Parathyroid adenoma (tissue), 2 donors: ENCODE measurements at regions not wholly inside any gene's neighbourhood (a gene's known extent, or its start where the extent isn't known, plus 50 kb on each side); places are given as distances from the start of the nearest gene placed in this dataset.

Experiments used
- H2AFZ ChIP-seq: fragments of 300-600 bp; sonication (generic); one replicate; pipeline ENCODE4 v1.7.0; 2017; ENCODE audit warnings: antibody characterized with exemption, mild to moderate bottlenecking
- H3K27ac ChIP-seq: fragments of 300-600 bp; sonication (generic); one replicate; pipeline ENCODE4 v1.7.0; 2017
- H3K27me3 ChIP-seq: fragments of 300-600 bp; sonication (generic); one replicate; pipeline ENCODE4 v1.7.0; 2017; ENCODE audit warnings: low read length; ENCODE audit not compliant: control insufficient read depth, insufficient read depth
- H3K36me3 ChIP-seq: fragments of 300-600 bp; sonication (generic); one replicate; pipeline ENCODE4 v1.7.0; 2017; ENCODE audit warnings: low read length; ENCODE audit not compliant: control insufficient read depth, insufficient read depth
- H3K4me1 ChIP-seq: fragments of 300-600 bp; sonication (generic); one replicate; pipeline ENCODE4 v1.7.0; 2017; ENCODE audit warnings: control low read depth
- H3K4me2 ChIP-seq: fragments of 300-600 bp; sonication (generic); one replicate; pipeline ENCODE4 v1.7.0; 2017; ENCODE audit warnings: low read length
- H3K4me3 ChIP-seq: fragments of 300-600 bp; sonication (generic); one replicate; pipeline ENCODE4 v1.7.0; 2017; ENCODE audit warnings: low read depth, low read length
- H3K79me2 ChIP-seq: fragments of 300-600 bp; sonication (generic); one replicate; pipeline ENCODE4 v1.7.0; 2017; ENCODE audit warnings: control low read depth
- H3K9ac ChIP-seq: fragments of 300-600 bp; sonication (generic); one replicate; pipeline ENCODE4 v1.7.0; 2017; ENCODE audit warnings: mild to moderate bottlenecking
- H3K9me3 ChIP-seq: fragments of 300-600 bp; sonication (generic); one replicate; pipeline ENCODE4 v1.7.0; 2017; ENCODE audit warnings: low read length; ENCODE audit not compliant: control insufficient read depth
- TF ChIP-seq, protein P1 (sequence below): fragments of 300-600 bp; sonication (generic); IDR thresholded peaks from one replicate; pipeline ENCODE4 v1.7.0; 2017; ENCODE audit warnings: antibody characterized with exemption, mild to moderate bottlenecking
- donor health status: primary hyperparathyroidism.

DNA sequence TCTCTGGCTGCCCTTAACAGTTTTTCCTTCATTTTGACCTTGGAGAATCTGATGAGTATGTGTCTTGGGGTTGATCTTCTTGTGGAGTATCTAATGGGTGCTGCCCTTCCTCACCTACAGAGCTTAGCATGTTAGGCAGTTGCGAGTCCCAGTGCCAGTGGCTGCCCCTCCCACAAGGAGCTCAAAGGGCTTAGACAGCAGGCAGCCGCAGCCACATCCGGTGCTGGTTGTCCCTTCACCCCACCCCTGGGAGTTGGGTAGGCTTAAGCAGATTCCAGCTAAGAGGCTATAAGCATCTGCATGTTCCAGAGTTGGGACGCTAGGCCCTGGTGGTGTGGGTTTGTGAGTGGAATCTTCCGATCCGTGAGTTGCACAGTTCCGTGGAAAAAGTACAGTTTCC is 322.1 kb upstream of the ARX start:
- Histone ChIP-seq H3K27me3 (no peaks in the 10 kb centered on the region), H3K36me3 (no peaks in the 10 kb centered on the region), H3K9me3 (no peaks in the 10 kb centered on the region), H3K79me2 (no peaks in the 10 kb centered on the region), H2AFZ (no peak overlapping the region), H3K9ac (no peak overlapping the region), H3K27ac (no peak overlapping the region), H3K4me1 (no peaks in the 10 kb centered on the region), H3K4me2 (no peak overlapping the region), H3K4me3 (no peak overlapping the region)
- TF ChIP-seq, protein P1, sequence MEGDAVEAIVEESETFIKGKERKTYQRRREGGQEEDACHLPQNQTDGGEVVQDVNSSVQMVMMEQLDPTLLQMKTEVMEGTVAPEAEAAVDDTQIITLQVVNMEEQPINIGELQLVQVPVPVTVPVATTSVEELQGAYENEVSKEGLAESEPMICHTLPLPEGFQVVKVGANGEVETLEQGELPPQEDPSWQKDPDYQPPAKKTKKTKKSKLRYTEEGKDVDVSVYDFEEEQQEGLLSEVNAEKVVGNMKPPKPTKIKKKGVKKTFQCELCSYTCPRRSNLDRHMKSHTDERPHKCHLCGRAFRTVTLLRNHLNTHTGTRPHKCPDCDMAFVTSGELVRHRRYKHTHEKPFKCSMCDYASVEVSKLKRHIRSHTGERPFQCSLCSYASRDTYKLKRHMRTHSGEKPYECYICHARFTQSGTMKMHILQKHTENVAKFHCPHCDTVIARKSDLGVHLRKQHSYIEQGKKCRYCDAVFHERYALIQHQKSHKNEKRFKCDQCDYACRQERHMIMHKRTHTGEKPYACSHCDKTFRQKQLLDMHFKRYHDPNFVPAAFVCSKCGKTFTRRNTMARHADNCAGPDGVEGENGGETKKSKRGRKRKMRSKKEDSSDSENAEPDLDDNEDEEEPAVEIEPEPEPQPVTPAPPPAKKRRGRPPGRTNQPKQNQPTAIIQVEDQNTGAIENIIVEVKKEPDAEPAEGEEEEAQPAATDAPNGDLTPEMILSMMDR = no peak

DNA sequence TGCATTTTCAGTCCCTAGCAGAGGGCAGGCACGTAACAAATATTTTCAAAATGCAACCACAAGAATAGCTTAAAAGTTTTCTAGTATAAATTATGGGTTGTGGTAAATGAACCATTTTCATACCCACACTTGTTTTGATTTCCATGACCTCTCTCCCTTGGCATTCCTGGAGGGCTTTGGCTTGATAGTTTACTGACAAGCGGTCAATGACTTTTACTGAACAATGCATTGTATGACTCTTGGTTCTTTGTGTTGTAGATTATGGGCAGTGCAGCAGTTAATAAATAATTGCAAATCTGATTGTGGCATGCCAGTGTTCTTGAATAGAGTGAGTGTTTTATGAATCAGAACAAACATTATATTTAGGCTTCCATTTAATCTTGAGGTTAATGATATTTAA is 285.2 kb upstream of the ARX start:
- H3K27me3 ChIP-seq = no peaks in the 10 kb centered on the region
- no peak overlapping the region for H3K4me3 ChIP-seq
- H2AFZ ChIP-seq = no peak overlapping the region
- no peak overlapping the region for H3K27ac ChIP-seq
- TF ChIP-seq, protein P1 = no peak
- H3K36me3 ChIP-seq = no peaks in the 10 kb centered on the region
- no peak overlapping the region for H3K4me2 ChIP-seq
- H3K79me2 ChIP-seq = no peaks in the 10 kb centered on the region
- H3K4me1 ChIP-seq = no peaks in the 10 kb centered on the region
- H3K9me3 ChIP-seq = no peaks in the 10 kb centered on the region
- H3K9ac ChIP-seq = no peak overlapping the region

DNA sequence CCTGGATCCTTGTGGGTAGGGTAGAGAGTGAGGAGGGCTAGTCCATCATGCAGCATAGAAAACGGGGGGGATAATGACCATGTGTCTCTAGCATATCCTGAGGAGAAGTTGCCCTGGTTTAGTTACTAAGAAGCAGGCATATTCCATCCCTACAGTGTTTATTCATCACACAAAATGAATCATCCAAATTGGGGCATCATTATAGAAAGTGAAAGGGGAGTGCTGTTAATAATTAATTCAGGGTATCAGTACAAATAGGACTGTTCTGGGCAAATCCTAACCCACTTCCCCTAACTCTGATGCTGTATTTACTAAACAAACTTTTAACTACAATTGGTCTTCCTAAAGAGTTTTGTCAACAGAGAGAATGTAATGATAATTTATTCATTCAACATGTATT is 281.1 kb upstream of the ARX start:
- H3K36me3 ChIP-seq = no peaks in the 10 kb centered on the region
- H3K27me3 ChIP-seq = no peaks in the 10 kb centered on the region
- no peak overlapping the region for H3K4me3 ChIP-seq
- no peaks in the 10 kb centered on the region for H3K9me3 ChIP-seq
- H3K4me1 ChIP-seq = no peaks in the 10 kb centered on the region
- no peak overlapping the region for H3K4me2 ChIP-seq
- no peak overlapping the region for H3K9ac ChIP-seq
- TF ChIP-seq, protein P1 = no peak
- H2AFZ ChIP-seq = no peak overlapping the region
- H3K27ac ChIP-seq = no peak overlapping the region
- H3K79me2 ChIP-seq = no peaks in the 10 kb centered on the region

DNA sequence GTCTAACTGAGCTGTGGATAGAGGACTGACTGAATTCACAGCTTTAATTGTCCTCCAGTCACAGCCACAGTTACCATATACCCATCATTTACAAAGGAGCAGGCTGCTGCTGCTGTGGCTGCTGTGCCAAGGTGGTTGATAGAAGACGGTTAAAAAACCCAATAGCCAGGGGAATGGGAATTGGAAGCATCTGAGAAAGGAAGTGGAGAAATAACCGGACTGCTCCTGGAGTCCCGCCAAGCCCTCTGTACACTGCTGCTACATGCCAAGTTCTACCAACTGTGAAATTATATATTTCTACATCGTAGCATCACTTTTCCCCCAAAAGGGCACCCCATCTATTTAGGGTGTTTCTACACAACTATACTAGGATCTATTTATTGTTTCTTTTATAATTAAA is 279.7 kb upstream of the ARX start:
- no peaks in the 10 kb centered on the region for H3K27me3 ChIP-seq
- no peak overlapping the region for H3K27ac ChIP-seq
- no peaks in the 10 kb centered on the region for H3K9me3 ChIP-seq
- no peak overlapping the region for H3K4me2 ChIP-seq
- H3K36me3 ChIP-seq = no peaks in the 10 kb centered on the region
- no peaks in the 10 kb centered on the region for H3K4me1 ChIP-seq
- H2AFZ ChIP-seq = no peak overlapping the region
- TF ChIP-seq, protein P1 = no peak
- no peaks in the 10 kb centered on the region for H3K79me2 ChIP-seq
- H3K4me3 ChIP-seq = no peak overlapping the region
- no peak overlapping the region for H3K9ac ChIP-seq

DNA sequence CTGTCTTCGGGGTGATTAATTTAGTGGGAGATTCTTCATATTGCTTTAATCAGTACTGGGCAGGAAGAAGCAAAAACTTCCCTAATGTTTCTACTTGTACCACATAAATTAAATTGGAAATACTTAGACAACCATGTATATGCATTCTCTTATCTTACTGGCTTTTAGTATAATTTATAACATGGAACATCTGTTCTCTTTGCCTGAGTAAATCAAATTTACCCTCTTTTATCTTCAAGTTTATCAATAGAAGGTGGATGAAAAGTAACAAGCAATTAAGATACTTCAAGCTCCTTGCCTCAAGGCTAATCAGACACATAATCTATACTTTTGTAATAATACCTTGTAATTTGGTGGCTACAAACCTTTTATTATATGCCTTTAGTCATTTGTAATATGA is 274.4 kb upstream of the ARX start:
- no peak overlapping the region for H3K4me3 ChIP-seq
- H3K4me1 ChIP-seq = no peaks in the 10 kb centered on the region
- no peaks in the 10 kb centered on the region for H3K36me3 ChIP-seq
- TF ChIP-seq, protein P1 = no peak
- H3K9ac ChIP-seq = no peak overlapping the region
- H3K27ac ChIP-seq = no peak overlapping the region
- H3K9me3 ChIP-seq = no peaks in the 10 kb centered on the region
- H2AFZ ChIP-seq = no peak overlapping the region
- H3K4me2 ChIP-seq = no peak overlapping the region
- H3K79me2 ChIP-seq = no peaks in the 10 kb centered on the region
- H3K27me3 ChIP-seq = no peaks in the 10 kb centered on the region
